ENCODE measurements at regions not wholly inside any gene's neighbourhood (a gene's known extent, or its start where the extent isn't known, plus 50 kb on each side); places are given as distances from the start of the nearest gene placed in this dataset.
"Not testable (repeated sequence)": the region's sequence is repeated elsewhere in the genome, so short reads cannot be mapped to it uniquely, and the experiment has no call there.

DNA sequence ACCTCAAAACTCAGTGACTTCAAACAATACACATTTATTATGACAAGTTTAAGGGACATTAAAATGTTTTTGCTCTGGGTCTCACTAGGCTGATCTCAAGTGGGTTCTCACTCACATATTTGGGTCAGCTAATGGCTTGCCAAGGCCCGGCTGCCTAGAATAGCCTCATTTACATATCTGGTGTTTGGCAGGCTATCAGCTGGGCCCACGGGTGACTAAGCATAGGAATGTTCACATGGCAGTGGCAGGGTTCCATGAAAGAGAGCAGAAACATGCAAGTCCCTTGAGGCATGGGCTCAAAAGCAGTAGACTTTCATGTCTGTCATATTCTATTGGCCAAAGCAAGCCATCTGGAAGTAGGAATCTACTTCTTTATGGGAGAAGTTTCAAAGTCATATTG is 492.6 kb downstream of the KCNT2 start:
- no peak overlapping the region for H3K27ac Mint-ChIP-seq
- H3K9me3 Mint-ChIP-seq: no peaks in the 10 kb centered on the region
- ChIA-PET POLR2A (no interaction called here), CTCF (no interaction called here)
- H3K36me3 Mint-ChIP-seq (ENCODE audit: low read depth): no peaks in the 10 kb centered on the region
- no peaks in the 10 kb centered on the region for H3K27me3 Mint-ChIP-seq
- no peak overlapping the region for H3K4me3 Mint-ChIP-seq
- DNase-seq: no peak
- no peaks in the 10 kb centered on the region for H3K4me1 Mint-ChIP-seq

DNA sequence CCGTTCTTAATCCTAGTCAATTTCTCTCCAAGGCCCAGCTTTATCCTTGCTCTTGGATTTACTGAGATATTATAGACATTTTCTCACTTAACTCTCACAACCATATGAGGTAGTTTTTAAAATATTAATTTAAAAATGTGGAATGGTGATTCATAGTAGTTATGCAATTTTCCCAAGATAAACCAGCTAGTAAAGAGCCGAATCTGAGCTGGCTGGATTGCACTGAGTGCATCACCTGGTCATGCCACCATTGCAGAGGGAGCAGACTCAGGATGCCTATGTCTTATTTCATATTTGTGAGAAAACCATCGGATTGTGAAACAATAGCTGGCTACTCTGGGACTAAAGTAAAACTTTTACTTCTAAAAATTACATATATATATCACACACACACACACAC is 494.0 kb downstream of the KCNT2 start:
- Mint-ChIP-seq H3K9me3 (no peaks in the 10 kb centered on the region), H3K4me3 (no peak overlapping the region), H3K27me3 (no peaks in the 10 kb centered on the region), H3K36me3 (ENCODE audit: low read depth) (no peaks in the 10 kb centered on the region), H3K4me1 (no peaks in the 10 kb centered on the region), H3K27ac (no peak overlapping the region)
- CTCF ChIA-PET: no interaction called here
- POLR2A ChIA-PET: no interaction called here
- no peak for DNase-seq

DNA sequence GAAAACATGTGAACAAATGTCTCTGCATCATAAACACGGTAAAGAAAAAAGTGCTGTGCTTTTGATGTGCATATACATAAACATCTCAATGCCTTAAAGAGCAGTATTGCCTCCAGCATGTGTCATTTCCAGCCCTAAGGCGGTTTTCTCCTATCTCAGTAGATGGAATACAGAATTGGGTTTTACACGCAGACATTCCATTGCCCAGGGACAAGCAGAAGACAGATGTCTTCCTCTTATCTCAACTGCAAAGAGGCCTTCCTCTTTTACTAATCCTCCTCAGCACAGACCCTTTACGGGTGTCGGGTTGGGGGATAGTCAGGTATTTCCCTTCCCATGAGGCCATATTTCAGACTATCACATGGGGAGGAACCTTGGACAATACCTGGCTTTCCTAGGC is 499.2 kb downstream of the KCNT2 start:
- H3K27me3 Mint-ChIP-seq; DNase-seq; H3K4me3 Mint-ChIP-seq; H3K4me1 Mint-ChIP-seq; H3K27ac Mint-ChIP-seq; H3K36me3 Mint-ChIP-seq (ENCODE audit: low read depth); H3K9me3 Mint-ChIP-seq; CTCF ChIA-PET; POLR2A ChIA-PET: not testable (repeated sequence)

DNA sequence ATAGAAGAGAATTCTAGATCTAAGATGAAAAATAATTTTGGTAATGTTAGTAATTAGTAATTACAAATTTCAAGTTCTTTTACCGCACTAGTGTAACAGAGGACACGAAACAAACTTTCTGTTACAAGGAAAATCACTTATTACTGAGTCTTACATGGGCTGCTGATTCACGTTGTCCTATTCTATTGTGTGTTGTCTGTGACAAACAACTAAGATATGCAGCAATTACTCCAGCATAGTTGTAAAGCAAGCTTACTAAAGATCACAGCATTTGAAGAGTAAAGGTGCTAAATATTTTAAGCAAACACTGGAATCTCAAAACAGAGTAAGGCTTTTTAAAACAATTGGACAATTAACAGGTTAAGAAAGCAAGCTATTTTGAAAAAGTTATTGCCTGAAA is 502.3 kb downstream of the KCNT2 start:
- Mint-ChIP-seq H3K4me3 (no peak overlapping the region), H3K27ac (no peak overlapping the region), H3K36me3 (ENCODE audit: low read depth) (no peaks in the 10 kb centered on the region), H3K4me1 (no peaks in the 10 kb centered on the region), H3K27me3 (peaks cover 2% of the 10 kb centered on the region), H3K9me3 (peaks cover 14% of the 10 kb centered on the region)
- POLR2A ChIA-PET: no interaction called here
- CTCF ChIA-PET: no interaction called here
- no peak for DNase-seq

DNA sequence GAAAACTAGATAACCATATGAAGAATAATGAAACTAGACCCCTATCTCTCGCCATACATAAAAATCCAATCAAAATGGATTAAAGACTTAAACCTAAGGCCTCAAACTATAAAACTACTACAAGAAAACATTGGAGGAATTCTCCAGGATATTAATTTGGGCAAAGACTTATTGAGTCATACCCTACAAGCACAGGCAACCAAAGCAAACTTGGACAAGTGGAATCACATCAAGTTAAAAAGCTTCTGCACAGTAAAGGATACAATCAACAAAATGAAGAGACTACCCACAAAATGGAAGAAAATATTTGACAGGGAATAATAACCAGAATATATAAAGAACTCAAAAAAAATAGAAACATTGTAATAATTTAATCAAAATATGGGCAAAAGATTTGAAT is 505.4 kb downstream of the KCNT2 start:
- H3K27ac Mint-ChIP-seq: no peak overlapping the region
- DNase-seq: no peak
- ChIA-PET CTCF (no interaction called here), POLR2A (no interaction called here)
- H3K27me3 Mint-ChIP-seq: peaks cover 2% of the 10 kb centered on the region
- H3K9me3 Mint-ChIP-seq: peaks cover 17% of the 10 kb centered on the region
- no peak overlapping the region for H3K4me3 Mint-ChIP-seq
- H3K36me3 Mint-ChIP-seq (ENCODE audit: low read depth): no peaks in the 10 kb centered on the region
- H3K4me1 Mint-ChIP-seq: no peaks in the 10 kb centered on the region

DNA sequence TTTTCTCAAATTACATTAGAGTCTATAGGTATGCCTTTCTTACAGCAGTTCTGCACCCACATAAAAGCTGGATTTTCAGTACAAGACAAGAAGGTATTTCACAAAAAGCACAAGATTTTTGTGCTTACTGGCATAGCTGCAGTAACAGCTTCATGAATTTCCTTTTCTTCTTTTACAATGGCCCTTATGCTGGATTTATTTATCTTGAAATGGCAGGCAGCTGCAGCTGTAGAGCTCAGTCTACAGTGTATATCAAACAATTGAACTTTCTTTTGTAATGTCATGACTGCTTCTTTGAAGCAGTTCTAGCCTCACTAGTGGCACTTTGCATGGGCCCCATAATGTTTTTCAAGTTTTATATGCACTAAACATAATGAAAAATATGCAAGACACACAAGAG is 510.2 kb downstream of the KCNT2 start:
- H3K4me1 Mint-ChIP-seq: no peaks in the 10 kb centered on the region
- H3K27ac Mint-ChIP-seq: no peak overlapping the region
- POLR2A ChIA-PET: no interaction called here
- H3K4me3 Mint-ChIP-seq: no peak overlapping the region
- H3K27me3 Mint-ChIP-seq: no peaks in the 10 kb centered on the region
- no peaks in the 10 kb centered on the region for H3K36me3 Mint-ChIP-seq (ENCODE audit: low read depth)
- CTCF ChIA-PET: no interaction called here
- H3K9me3 Mint-ChIP-seq: peaks cover 17% of the 10 kb centered on the region
- DNase-seq: no peak

DNA sequence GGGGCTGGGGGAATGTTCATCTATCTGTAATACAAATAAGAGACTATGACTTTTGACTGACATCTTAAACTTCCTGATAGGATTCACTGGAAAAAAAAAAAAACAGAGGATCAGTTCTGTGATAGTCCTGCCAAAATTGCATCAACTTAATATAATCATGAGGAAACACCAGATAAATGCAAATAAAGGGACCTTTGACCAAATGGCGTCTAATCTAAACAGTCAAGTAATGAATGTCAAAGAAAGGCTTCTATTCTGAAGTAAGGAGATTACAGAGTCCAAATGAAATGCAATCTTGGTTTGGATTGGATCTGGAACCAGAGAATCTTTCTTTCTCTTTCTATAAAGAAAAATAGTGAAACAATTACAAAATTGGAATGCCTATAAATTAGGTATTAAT is 513.4 kb downstream of the KCNT2 start:
- ChIA-PET CTCF (no interaction called here), POLR2A (no interaction called here)

DNA sequence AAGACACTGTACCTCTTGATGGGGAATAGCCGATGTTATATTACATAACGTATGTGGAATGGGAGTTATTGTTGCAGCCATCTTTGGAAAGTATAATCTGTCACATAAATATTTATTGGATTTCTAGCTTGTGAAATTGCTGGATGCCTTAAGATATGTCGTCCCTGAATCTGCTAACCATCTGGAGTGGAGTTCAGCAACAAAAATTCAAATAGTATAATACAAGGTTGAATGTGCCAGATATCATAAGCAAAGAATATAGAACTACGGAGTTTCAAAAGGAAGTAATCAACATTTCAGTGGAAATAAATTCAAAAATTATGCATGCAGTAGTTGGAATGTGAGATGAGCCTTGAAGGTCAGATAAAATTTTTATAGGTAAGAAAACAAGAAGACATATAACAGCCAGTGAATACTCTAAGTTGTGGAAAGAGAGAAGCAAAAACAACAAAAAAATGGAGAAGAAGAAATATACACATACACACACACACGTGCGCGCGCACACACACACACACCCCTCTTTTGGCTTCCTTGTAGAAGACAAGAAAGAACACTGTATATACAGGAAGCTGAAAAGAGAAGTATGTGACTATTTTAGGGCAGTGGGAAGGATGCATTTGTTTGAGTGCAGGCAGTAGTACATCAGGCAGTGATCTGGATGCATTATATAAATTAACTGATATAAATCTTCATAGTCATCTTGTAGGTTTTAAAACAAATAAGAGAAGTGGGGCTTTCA is 516.7 kb downstream of the KCNT2 start:
- no peaks in the 10 kb centered on the region for H3K4me1 Mint-ChIP-seq
- H3K9me3 Mint-ChIP-seq: no peaks in the 10 kb centered on the region
- H3K4me3 Mint-ChIP-seq: no peak overlapping the region
- no peak overlapping the region for H3K27ac Mint-ChIP-seq
- ChIA-PET POLR2A (no interaction called here), CTCF (no interaction called here)
- H3K27me3 Mint-ChIP-seq: no peaks in the 10 kb centered on the region
- no peak for DNase-seq
- H3K36me3 Mint-ChIP-seq (ENCODE audit: low read depth): no peaks in the 10 kb centered on the region

More for the DNA sequence above, 513.4 kb downstream of the KCNT2 start:
- H3K4me3 Mint-ChIP-seq: no peak overlapping the region
- H3K27ac Mint-ChIP-seq: no peak overlapping the region
- no peaks in the 10 kb centered on the region for H3K9me3 Mint-ChIP-seq
- H3K4me1 Mint-ChIP-seq: no peaks in the 10 kb centered on the region
- DNase-seq: no peak
- no peaks in the 10 kb centered on the region for H3K27me3 Mint-ChIP-seq
- H3K36me3 Mint-ChIP-seq (ENCODE audit: low read depth): no peaks in the 10 kb centered on the region

DNA sequence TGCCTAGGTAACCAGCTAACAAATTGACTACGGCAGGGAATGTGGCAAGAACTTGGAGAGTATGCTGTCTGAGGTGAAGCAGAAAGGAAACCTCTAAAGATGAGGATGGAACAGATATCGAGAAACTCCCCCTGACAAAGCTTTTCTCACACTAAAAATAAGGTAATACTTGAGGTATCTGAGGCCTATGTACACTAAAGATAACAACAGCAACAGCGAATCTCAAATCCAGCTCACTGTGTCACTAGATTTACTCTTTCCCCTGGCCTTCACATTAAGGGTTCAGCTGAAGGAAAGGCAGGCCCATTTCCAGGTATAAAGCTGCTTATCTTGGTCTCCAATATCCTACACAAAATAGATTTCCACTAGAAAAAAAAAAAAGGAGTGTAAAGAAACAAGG is 518.0 kb downstream of the KCNT2 start:
- ChIA-PET CTCF (no interaction called here), POLR2A (no interaction called here)
- Mint-ChIP-seq H3K9me3 (no peaks in the 10 kb centered on the region), H3K36me3 (ENCODE audit: low read depth) (no peaks in the 10 kb centered on the region), H3K4me1 (no peaks in the 10 kb centered on the region), H3K4me3 (no peak overlapping the region), H3K27ac (no peak overlapping the region), H3K27me3 (no peaks in the 10 kb centered on the region)
- DNase-seq: no peak

DNA sequence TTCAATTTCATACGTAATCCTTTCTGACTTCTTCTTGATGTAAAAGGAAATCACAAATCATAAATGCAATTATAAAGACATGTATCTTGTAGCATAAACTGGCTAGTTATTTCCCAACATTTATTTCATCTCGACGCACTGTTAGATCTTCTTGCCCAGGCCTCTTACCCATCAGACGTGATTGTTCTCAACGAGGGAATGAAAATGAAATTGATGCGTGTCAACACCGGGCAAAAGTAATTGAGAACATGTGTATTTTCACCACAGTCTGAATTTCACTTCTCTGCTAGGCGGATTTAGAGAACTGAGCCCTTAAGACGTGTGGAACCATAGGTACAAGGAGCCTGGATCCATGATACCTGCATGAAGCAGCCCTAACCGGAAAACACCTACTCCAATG is 519.7 kb downstream of the KCNT2 start:
- Mint-ChIP-seq H3K4me1 (no peaks in the 10 kb centered on the region), H3K27me3 (no peaks in the 10 kb centered on the region), H3K27ac (no peak overlapping the region), H3K4me3 (no peak overlapping the region), H3K36me3 (ENCODE audit: low read depth) (no peaks in the 10 kb centered on the region), H3K9me3 (no peaks in the 10 kb centered on the region)
- ChIA-PET CTCF (no interaction called here), POLR2A (no interaction called here)
- no peak for DNase-seq

DNA sequence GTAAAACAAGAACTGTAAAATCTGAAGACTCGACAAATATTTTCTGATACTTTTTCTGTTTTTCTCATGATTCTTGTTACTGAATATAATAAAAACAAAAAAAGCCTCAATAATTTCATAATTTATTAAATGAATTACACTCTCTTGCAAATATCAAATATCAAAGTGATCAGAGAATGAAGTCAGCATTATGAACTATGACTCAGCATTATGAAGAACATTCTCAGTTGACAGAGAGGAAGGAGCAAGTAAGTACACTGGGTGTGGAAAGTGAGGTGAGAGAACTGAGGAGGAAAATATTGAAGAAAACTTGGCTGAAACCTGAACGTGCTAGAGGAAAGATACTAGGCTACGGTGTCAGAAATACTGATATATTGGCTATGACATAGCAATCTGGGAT is 529.5 kb downstream of the KCNT2 start:
- H3K4me1 Mint-ChIP-seq: no peaks in the 10 kb centered on the region
- POLR2A ChIA-PET: no interaction called here
- no peaks in the 10 kb centered on the region for H3K27me3 Mint-ChIP-seq
- H3K4me3 Mint-ChIP-seq: no peak overlapping the region
- no peaks in the 10 kb centered on the region for H3K9me3 Mint-ChIP-seq
- DNase-seq: no peak
- CTCF ChIA-PET: no interaction called here
- H3K36me3 Mint-ChIP-seq (ENCODE audit: low read depth): no peaks in the 10 kb centered on the region
- H3K27ac Mint-ChIP-seq: no peak overlapping the region

DNA sequence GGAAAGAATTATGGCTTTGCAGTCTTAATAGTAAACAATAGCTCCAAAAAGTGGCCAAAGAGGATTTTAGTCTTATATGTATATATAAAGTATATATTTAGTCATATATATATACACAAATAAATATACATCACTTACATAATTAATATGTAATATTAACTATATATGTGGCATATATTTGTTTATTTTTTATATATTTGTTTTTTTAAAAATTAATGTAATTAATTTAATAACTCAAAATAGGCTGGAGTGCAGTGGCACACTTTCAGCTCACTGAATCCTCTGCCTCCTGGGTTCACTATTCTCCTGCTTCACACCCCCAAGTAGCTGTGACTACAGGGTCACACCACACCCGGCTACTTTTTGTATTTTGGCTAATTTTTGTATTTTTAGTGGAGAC is 532.6 kb downstream of the KCNT2 start:
- Mint-ChIP-seq H3K4me1 (no peaks in the 10 kb centered on the region), H3K4me3 (no peak overlapping the region), H3K27me3 (no peaks in the 10 kb centered on the region), H3K36me3 (ENCODE audit: low read depth) (no peaks in the 10 kb centered on the region), H3K9me3 (no peaks in the 10 kb centered on the region), H3K27ac (no peak overlapping the region)
- DNase-seq: no peak
- CTCF ChIA-PET: no interaction called here
- POLR2A ChIA-PET: no interaction called here

DNA sequence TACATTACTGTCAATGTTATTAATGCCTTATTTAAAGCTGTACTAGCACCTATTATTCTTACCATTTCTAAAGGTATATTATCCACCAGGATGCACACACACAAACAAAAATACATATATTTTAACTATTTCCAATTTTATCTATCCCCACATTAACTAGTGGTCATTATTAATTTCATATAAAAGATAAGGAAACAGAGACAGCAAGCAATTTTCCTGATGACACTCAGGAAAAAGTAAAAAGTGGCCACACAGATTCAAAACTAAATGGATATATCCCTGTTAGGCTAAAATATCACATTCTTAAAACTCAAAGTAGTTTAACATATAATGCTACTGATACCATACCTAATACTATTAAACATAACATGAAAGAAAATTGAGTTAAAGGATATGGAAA is 534.1 kb downstream of the KCNT2 start:
- ChIA-PET POLR2A (no interaction called here), CTCF (interaction anchor here (1.0 kb wide), 1 partner anchor 12 kb away, joined by 3 read pairs; no protein-coding TSS in a partner anchor)
- Mint-ChIP-seq H3K4me3 (no peak overlapping the region), H3K4me1 (no peaks in the 10 kb centered on the region), H3K9me3 (no peaks in the 10 kb centered on the region), H3K27ac (no peak overlapping the region), H3K27me3 (no peaks in the 10 kb centered on the region), H3K36me3 (ENCODE audit: low read depth) (no peaks in the 10 kb centered on the region)
- no peak for DNase-seq

DNA sequence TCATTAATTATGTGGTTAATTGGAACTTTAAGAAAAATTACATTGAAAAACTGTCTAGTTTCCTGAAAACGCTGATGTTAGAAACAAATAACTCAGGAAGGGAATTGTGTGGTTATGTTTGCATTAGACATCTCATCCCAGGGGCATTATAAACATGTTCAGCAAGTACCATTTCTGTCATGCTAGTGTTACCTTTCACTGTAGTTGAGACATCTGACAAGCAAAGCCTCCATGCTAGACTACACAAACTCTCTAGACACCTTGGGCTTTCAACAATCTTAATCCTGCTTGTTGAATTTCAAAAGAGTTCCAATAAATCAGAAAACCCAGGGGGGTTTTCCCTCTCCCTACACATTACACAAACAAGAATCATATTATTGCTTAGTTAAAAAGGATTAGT is 536.8 kb downstream of the KCNT2 start:
- H3K36me3 Mint-ChIP-seq (ENCODE audit: low read depth): no peaks in the 10 kb centered on the region
- no peak overlapping the region for H3K4me3 Mint-ChIP-seq
- ChIA-PET POLR2A (no interaction called here), CTCF (no interaction called here)
- DNase-seq: no peak
- H3K4me1 Mint-ChIP-seq: no peaks in the 10 kb centered on the region
- no peak overlapping the region for H3K27ac Mint-ChIP-seq
- H3K27me3 Mint-ChIP-seq: no peaks in the 10 kb centered on the region
- no peaks in the 10 kb centered on the region for H3K9me3 Mint-ChIP-seq
